ENCODE measurements at regions not wholly inside any gene's neighbourhood (a gene's known extent, or its start where the extent isn't known, plus 50 kb on each side); places are given as distances from the start of the nearest gene placed in this dataset.

GRCh38 chr5:87120518-87121303, 147.0 kb upstream of the RASA1 start:
- intact Hi-C loops (cut with micrococcal nuclease), result loop anchor here (2.0 to 5.0 kb wide), 2 partner anchors 18 to 38 kb away; no protein-coding TSS in a partner anchor
- H2AFZ ChIP-seq (ENCODE audit: insufficient read depth, low read depth, low read length, poor library complexity, severe bottlenecking), result peak overlapping the region; percentile 57
- peak overlapping the region; percentile 35 for H3K9ac ChIP-seq (ENCODE audit: low read length)
- Mint-ChIP-seq H3K27ac (peak overlapping the region; percentile 76), H3K27me3 (no peaks in the 10 kb centered on the region), H3K4me3 (peak overlapping the region; percentile 72), H3K4me1 (peaks cover 49% of the 10 kb centered on the region), H3K9me3 (ENCODE audit: insufficient read depth) (peaks cover 2% of the 10 kb centered on the region)
- CTCF ChIA-PET, result interaction anchor here (0.8 to 1.4 kb wide), 3 partner anchors 10 to 45 kb away, joined by 3 to 5 read pairs (median 3); no protein-coding TSS in a partner anchor
- H3K4me1 ChIP-seq (ENCODE audit: control insufficient read depth in 2 of 2, insufficient read depth in 2 of 2, low read length in 2 of 2), result peaks cover 37 to 49% of the 10 kb centered on the region in 2 donors
- H3K9me3 ChIP-seq (ENCODE audit: control extremely low read depth in 1 of 3, control insufficient read depth in 2 of 3, insufficient read depth in 1 of 3, low read length in 2 of 3), result no peaks in the 10 kb centered on the region
- no peaks in the 10 kb centered on the region for H3K27me3 ChIP-seq (replicated peaks in 1 of 4; ENCODE audit: control extremely low read depth in 1 of 4, control insufficient read depth in 3 of 4, insufficient read depth in 4 of 4, low read length in 3 of 4)
- TF ChIP-seq EZH2 (IDR thresholded peaks at IDR 0.05; ENCODE audit: borderline replicate concordance, insufficient read depth, low read depth, low read length, poor library complexity, severe bottlenecking) (no peak), CTCF (IDR thresholded peaks at IDR 0.05) (no peak)
- peak overlapping the region; percentile 5 to 75 for H3K27ac ChIP-seq (ENCODE audit: low read length in 2 of 2)
- DNase-seq (peak; percentile 14), ATAC-seq (ENCODE audit: low read depth) (peak; percentile 42)
- H3K36me3 ChIP-seq (replicated peaks in 1 of 2; ENCODE audit: control extremely low read depth in 1 of 2, control insufficient read depth in 1 of 2, extremely low read depth in 1 of 2, insufficient read depth in 2 of 2, low read length in 1 of 2), result no peaks in the 10 kb centered on the region
- POLR2A ChIA-PET, result no interaction called here
- no CpG with 5 or more reads among the region's 2 CpGs for WGBS (ENCODE audit: insufficient coverage)
- no peaks in the 10 kb centered on the region for H3K79me2 ChIP-seq (ENCODE audit: control insufficient read depth, insufficient read depth, low read length)
- peak overlapping the region; percentile 48 for H3K4me2 ChIP-seq (replicated peaks; ENCODE audit: low read depth, low read length, poor library complexity, severe bottlenecking)
- peak overlapping the region in 1 of 5 experiments; percentile 43 for H3K4me3 ChIP-seq (ENCODE audit: control extremely low read depth in 1 of 5, extremely low read depth in 1 of 5, insufficient read depth in 1 of 5, low read depth in 2 of 5, low read length in 4 of 5)
- H4K20me1 ChIP-seq (ENCODE audit: control insufficient read depth, insufficient read depth, low read length, poor library complexity, severe bottlenecking), result no peaks in the 10 kb centered on the region

All from B cell (primary cell).